ENCODE measurements at regions not wholly inside any gene's neighbourhood (a gene's known extent, or its start where the extent isn't known, plus 50 kb on each side); places are given as distances from the start of the nearest gene placed in this dataset.

DNA sequence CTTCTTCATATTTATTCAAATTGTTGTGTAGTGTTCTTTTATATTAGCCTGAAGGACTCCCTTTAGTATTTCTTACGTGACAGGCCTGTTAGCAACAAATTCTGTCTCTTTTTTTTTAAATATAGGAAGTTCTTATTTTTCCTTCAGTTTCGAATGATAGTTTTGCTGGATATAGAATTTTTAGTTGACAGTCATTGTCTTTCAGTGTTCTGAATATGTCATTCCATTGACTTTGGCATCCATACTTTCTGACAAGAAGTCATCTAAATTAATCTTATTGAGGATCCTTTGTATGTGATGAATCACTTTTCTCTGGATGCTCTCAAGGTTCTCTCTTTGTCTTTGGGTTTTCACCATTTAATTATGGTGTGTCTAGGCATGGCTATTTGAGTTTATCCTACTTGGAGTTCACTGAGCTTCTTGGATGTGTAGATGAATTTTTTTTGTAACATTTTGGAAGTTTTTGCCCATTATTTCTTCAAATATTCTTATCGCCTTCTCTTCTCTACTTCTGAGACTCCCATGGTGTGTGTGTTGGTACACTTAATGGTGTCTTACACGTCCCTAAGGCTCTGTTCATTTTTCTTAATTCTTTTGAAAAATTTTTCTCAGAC lies 82.5 kb upstream of the GTSF1L start:
- TF ChIP-seq, protein P1, sequence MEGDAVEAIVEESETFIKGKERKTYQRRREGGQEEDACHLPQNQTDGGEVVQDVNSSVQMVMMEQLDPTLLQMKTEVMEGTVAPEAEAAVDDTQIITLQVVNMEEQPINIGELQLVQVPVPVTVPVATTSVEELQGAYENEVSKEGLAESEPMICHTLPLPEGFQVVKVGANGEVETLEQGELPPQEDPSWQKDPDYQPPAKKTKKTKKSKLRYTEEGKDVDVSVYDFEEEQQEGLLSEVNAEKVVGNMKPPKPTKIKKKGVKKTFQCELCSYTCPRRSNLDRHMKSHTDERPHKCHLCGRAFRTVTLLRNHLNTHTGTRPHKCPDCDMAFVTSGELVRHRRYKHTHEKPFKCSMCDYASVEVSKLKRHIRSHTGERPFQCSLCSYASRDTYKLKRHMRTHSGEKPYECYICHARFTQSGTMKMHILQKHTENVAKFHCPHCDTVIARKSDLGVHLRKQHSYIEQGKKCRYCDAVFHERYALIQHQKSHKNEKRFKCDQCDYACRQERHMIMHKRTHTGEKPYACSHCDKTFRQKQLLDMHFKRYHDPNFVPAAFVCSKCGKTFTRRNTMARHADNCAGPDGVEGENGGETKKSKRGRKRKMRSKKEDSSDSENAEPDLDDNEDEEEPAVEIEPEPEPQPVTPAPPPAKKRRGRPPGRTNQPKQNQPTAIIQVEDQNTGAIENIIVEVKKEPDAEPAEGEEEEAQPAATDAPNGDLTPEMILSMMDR (IDR thresholded peaks at IDR 0.05; ENCODE audit: poor library complexity, severe bottlenecking), result no peak
- ATAC-seq (ENCODE audit: low read depth), result no peak
- Histone ChIP-seq H3K4me1 (ENCODE audit: insufficient read depth, poor library complexity, severe bottlenecking) (no peaks in the 10 kb centered on the region), H3K4me3 (ENCODE audit: severe bottlenecking) (no peak overlapping the region), H3K27ac (ENCODE audit: poor library complexity, severe bottlenecking) (no peak overlapping the region), H3K36me3 (ENCODE audit: low read depth) (no peaks in the 10 kb centered on the region), H3K27me3 (ENCODE audit: insufficient read depth, poor library complexity, severe bottlenecking) (peaks cover 5% of the 10 kb centered on the region), H3K9me3 (ENCODE audit: severe bottlenecking) (peaks cover 31% of the 10 kb centered on the region)
- no peak for DNase-seq (ENCODE audit: low spot score)

GRCh38 chr20:43804781-43805180 lies 78.0 kb upstream of the GTSF1L start:
- no peaks in the 10 kb centered on the region for H3K36me3 ChIP-seq (ENCODE audit: low read depth)

DNA sequence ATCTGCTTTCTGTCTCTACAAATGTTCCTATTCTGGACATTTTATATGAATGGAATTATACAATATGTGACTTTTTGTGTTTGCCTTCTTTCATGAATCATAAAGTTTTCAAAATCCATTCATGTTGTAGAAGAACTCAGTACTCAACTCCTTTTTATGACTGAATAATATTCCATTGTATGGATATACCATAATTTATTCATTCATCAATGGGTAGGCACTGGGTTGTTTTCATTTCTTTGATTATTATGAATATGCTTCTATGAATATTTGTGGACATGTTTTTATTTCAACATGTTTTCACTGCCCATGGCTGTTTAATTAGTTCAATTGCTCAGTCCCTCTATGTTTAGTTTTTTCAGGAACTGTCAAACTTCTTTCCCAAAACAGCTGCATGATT lies 76.5 kb upstream of the GTSF1L start:
- Histone ChIP-seq H3K4me3 (ENCODE audit: severe bottlenecking) (no peak overlapping the region), H3K36me3 (ENCODE audit: low read depth) (no peaks in the 10 kb centered on the region), H3K4me1 (ENCODE audit: insufficient read depth, poor library complexity, severe bottlenecking) (no peaks in the 10 kb centered on the region), H3K27ac (ENCODE audit: poor library complexity, severe bottlenecking) (no peak overlapping the region), H3K27me3 (ENCODE audit: insufficient read depth, poor library complexity, severe bottlenecking) (peaks cover 5% of the 10 kb centered on the region), H3K9me3 (ENCODE audit: severe bottlenecking) (peaks cover 17% of the 10 kb centered on the region)
- DNase-seq (ENCODE audit: low spot score), result no peak
- no peak for ATAC-seq (ENCODE audit: low read depth)
- TF ChIP-seq, protein P1 (IDR thresholded peaks at IDR 0.05; ENCODE audit: poor library complexity, severe bottlenecking), result no peak

More at GRCh38 chr20:43804781-43805180, 78.0 kb upstream of the GTSF1L start:
- DNase-seq (ENCODE audit: low spot score) (no peak), ATAC-seq (ENCODE audit: low read depth) (no peak)
- peaks cover 5% of the 10 kb centered on the region for H3K27me3 ChIP-seq (ENCODE audit: insufficient read depth, poor library complexity, severe bottlenecking)
- no peak overlapping the region for H3K4me3 ChIP-seq (ENCODE audit: severe bottlenecking)
- no peaks in the 10 kb centered on the region for H3K4me1 ChIP-seq (ENCODE audit: insufficient read depth, poor library complexity, severe bottlenecking)
- H3K9me3 ChIP-seq (ENCODE audit: severe bottlenecking), result peaks cover 28% of the 10 kb centered on the region
- TF ChIP-seq, protein P1 (IDR thresholded peaks at IDR 0.05; ENCODE audit: poor library complexity, severe bottlenecking), result no peak
- no peak overlapping the region for H3K27ac ChIP-seq (ENCODE audit: poor library complexity, severe bottlenecking)

DNA sequence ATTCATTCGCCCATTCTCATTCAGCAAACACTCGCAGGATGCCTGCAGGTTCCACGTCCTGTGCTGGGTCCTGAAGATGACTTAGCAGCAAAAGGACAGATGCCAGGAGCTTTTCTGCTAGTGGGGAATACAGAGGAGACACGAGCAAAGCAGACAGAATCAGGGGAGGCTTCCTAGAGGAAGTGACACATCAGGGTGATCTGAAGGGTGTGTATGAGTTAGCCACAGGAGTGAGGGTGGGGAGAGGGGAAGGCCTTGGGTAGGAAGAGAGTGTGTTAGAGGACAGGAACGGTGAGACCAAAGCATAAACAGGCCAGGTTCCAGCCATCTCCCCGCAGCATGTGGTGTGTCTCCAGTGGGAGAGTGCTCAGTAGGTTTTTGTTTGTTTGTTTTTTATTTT lies 73.4 kb upstream of the GTSF1L start:
- Histone ChIP-seq H3K9me3 (ENCODE audit: severe bottlenecking) (peaks cover 11% of the 10 kb centered on the region), H3K36me3 (ENCODE audit: low read depth) (no peaks in the 10 kb centered on the region), H3K4me1 (ENCODE audit: insufficient read depth, poor library complexity, severe bottlenecking) (no peaks in the 10 kb centered on the region), H3K4me3 (ENCODE audit: severe bottlenecking) (no peak overlapping the region), H3K27me3 (ENCODE audit: insufficient read depth, poor library complexity, severe bottlenecking) (no peaks in the 10 kb centered on the region), H3K27ac (ENCODE audit: poor library complexity, severe bottlenecking) (no peak overlapping the region)
- peak; percentile 26; the same call in 1 of the 3 replicates for ATAC-seq (ENCODE audit: low read depth)
- peak; percentile 61 for DNase-seq (ENCODE audit: low spot score)
- TF ChIP-seq, protein P1 (IDR thresholded peaks at IDR 0.05; ENCODE audit: poor library complexity, severe bottlenecking), result no peak

DNA sequence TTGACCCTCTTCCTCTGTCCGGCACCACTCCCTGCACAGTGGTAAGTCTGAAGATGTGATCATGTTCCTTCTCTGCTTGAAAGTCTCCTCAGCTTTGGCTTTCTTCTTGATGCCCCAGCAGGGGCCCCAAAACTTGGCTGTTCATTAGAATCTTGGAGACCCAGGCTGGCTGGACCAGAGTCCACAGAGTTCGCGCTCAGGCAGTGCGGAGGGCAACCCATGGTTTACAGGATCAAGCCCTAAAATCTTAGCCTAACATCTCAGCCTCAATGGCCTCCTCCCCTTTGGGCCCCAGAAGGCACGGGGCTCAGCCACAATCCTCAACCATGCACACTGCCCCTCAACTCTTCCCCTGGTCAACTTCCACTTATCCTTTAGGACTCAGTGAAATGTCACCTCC lies 72.9 kb upstream of the GTSF1L start:
- Histone ChIP-seq H3K27ac (ENCODE audit: poor library complexity, severe bottlenecking) (no peak overlapping the region), H3K4me1 (ENCODE audit: insufficient read depth, poor library complexity, severe bottlenecking) (no peaks in the 10 kb centered on the region), H3K9me3 (ENCODE audit: severe bottlenecking) (peaks cover 10% of the 10 kb centered on the region), H3K36me3 (ENCODE audit: low read depth) (no peaks in the 10 kb centered on the region), H3K4me3 (ENCODE audit: severe bottlenecking) (no peak overlapping the region), H3K27me3 (ENCODE audit: insufficient read depth, poor library complexity, severe bottlenecking) (no peaks in the 10 kb centered on the region)
- ATAC-seq (ENCODE audit: low read depth) (no peak; the same call in 2 of the 3 replicates), DNase-seq (ENCODE audit: low spot score) (peak; percentile 66)
- TF ChIP-seq, protein P1 (IDR thresholded peaks at IDR 0.05; ENCODE audit: poor library complexity, severe bottlenecking), result no peak
